WI38 (cell line): ENCODE measurements at regions not wholly inside any gene's neighbourhood (a gene's known extent, or its start where the extent isn't known, plus 50 kb on each side); places are given as distances from the start of the nearest gene placed in this dataset.

Source experiments
- H3K4me3 ChIP-seq: 2 replicates; pipeline ENCODE4 v1.5.1; 2011; ENCODE audit warnings: low read depth, mild to moderate bottlenecking, control low read depth, low read length
- TF ChIP-seq, protein P1 (sequence below): IDR thresholded peaks from 2 replicates; pipeline ENCODE4 v1.5.1; 2012; ENCODE audit warnings: low read depth, mild to moderate bottlenecking, control low read depth, low read length

DNA sequence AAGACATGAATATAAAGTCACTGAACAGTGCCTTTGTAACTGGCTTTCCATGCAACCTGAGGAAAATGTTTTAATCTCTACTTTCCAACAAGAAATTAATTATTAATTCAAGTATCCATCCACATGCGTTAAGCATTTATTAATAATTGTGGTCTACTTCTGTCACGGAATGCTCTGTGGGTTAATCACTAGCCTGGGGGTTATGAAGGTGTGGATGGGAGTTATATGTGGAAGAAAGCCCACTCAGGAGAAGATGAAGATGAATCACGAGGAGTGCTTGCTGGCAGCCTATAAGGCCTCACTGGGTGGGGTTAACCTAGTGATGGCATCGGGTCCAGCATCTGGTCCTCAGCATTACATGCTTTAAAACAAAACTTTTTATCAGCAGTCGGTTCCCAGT is 99.5 kb upstream of the AVPR1A start:
- H3K4me3 ChIP-seq = no peak overlapping the region
- TF ChIP-seq, protein P1, sequence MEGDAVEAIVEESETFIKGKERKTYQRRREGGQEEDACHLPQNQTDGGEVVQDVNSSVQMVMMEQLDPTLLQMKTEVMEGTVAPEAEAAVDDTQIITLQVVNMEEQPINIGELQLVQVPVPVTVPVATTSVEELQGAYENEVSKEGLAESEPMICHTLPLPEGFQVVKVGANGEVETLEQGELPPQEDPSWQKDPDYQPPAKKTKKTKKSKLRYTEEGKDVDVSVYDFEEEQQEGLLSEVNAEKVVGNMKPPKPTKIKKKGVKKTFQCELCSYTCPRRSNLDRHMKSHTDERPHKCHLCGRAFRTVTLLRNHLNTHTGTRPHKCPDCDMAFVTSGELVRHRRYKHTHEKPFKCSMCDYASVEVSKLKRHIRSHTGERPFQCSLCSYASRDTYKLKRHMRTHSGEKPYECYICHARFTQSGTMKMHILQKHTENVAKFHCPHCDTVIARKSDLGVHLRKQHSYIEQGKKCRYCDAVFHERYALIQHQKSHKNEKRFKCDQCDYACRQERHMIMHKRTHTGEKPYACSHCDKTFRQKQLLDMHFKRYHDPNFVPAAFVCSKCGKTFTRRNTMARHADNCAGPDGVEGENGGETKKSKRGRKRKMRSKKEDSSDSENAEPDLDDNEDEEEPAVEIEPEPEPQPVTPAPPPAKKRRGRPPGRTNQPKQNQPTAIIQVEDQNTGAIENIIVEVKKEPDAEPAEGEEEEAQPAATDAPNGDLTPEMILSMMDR = no peak

DNA sequence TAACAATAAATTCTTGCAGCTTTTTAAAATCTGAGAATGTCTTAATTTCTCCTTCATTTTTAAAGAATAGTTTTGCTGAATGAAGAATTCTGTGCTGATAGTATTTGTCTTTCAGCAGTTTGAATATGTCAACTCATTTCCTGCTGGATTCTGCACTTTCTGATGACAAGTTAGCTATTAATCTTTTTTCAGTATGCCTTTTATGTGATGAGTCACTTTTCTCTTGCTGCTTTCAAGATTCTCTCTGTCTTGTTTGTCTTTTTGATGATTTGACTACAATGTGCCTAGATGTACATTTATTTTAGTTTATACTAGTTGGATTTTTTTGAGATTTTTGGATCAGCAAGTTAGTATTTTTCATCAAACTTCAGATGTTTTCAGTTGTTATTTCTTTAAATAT is 87.9 kb upstream of the AVPR1A start:
- TF ChIP-seq, protein P1 = no peak
- H3K4me3 ChIP-seq = no peak overlapping the region

GRCh38 chr12:63232896-63233295 is 81.9 kb upstream of the AVPR1A start:
- TF ChIP-seq, protein P1 = no peak
- no peak overlapping the region for H3K4me3 ChIP-seq

DNA sequence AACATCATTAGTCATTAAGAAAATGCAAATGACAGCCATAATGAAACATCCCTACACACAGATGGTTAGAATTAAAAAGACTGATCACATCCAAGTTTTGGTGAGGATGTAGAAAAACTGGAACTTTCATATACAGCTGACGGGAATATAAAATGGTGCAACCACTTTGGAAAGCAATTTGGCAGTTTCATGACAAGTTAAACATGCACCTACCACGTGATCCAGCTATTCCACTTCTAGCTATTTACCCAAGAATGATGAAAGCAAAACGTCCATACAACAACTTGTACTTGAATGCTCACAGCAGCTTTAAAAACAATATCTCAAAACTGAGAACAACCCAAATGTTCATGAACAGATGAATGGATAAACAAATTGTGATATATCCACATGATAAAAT is 77.9 kb upstream of the AVPR1A start:
- TF ChIP-seq, protein P1 = no peak
- no peak overlapping the region for H3K4me3 ChIP-seq

DNA sequence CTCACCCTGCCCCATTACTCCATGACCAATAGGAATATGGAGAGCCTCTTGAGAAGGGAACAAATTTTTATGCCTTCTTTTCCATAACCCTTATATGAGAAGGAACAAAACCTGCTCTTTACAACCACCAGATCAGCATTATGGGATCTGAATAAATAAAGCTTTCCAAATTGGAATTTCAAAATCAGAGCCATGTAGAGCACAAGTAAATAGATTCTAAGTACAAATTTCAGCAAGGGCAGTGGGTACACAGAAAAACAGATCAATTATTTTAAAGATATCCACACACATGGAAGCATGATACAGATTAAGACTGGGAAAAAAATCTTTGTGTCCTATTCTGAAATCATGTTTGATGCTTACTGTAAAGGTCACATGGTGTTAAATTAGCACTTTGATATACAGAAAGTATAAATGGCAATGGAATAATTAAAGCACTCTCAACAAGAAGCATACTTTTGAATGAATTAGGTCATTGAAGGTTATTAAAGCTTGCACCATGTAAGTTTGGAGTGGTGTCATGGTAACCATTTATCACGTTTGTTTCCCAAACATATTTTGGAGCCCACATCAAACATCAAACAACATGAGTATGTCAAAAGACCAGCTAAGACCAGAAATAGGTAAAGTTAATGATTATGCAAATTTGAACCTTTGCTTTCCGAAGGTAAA is 75.9 kb upstream of the AVPR1A start:
- H3K4me3 ChIP-seq = no peak overlapping the region
- TF ChIP-seq, protein P1 = no peak

DNA sequence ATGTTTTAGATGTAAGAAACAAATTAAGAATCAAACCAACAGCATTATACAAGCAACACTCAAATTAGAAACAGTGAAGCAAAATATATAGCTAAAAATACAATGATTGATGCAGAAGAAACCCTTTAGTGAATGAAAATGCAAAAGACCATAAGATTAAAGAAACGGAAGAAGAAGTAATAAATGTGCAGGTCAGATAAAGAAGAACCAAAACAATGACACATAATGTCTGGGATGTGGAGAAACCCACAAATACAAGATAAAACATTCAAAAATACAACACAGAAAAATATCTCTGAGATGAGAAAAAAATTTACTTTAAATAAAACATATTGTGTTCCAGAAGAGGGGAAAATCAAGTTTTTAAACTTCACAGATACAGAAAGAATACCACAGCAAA is 73.4 kb upstream of the AVPR1A start:
- H3K4me3 ChIP-seq = no peak overlapping the region
- TF ChIP-seq, protein P1 = no peak

- no peak overlapping the region for H3K4me3 ChIP-seq
- TF ChIP-seq, protein P1 = no peak
Measured at GRCh38 chr12:63223128-63223527, 72.1 kb upstream of the AVPR1A start.
